Ishikawa (cell line): ENCODE measurements at regions not wholly inside any gene's neighbourhood (a gene's known extent, or its start where the extent isn't known, plus 50 kb on each side); places are given as distances from the start of the nearest gene placed in this dataset.

Experiments used
- CEBPB ChIP-seq: IDR thresholded peaks from 2 replicates; pipeline ENCODE4 v1.6.1; 2012
- CREB1 ChIP-seq: IDR thresholded peaks from 2 replicates; pipeline ENCODE4 v1.6.1; 2012; ENCODE audit warnings: low read depth
- EGR1 ChIP-seq: IDR thresholded peaks from 2 replicates; pipeline ENCODE4 v1.6.1; 2012
- EP300 ChIP-seq: IDR thresholded peaks from 2 replicates; pipeline ENCODE4 v1.6.1; 2012; ENCODE audit warnings: borderline replicate concordance
- FOXM1 ChIP-seq: IDR thresholded peaks from 2 replicates; pipeline ENCODE4 v1.6.1; 2012; ENCODE audit warnings: low read depth, borderline replicate concordance
- NFIC ChIP-seq: IDR thresholded peaks from 2 replicates; pipeline ENCODE4 v1.6.1; 2012
- RAD21 ChIP-seq: IDR thresholded peaks from 2 replicates; pipeline ENCODE4 v1.6.1; 2012; ENCODE audit warnings: low read depth
- TAF1 ChIP-seq: IDR thresholded peaks from 2 replicates; pipeline ENCODE4 v1.6.1; 2012; ENCODE audit warnings: low read depth, mild to moderate bottlenecking
- TCF12 ChIP-seq: IDR thresholded peaks from 2 replicates; pipeline ENCODE4 v1.6.1; 2012; ENCODE audit warnings: low read depth
- TEAD4 ChIP-seq: IDR thresholded peaks from 2 replicates; pipeline ENCODE4 v1.6.1; 2012
- YY1 ChIP-seq: IDR thresholded peaks from 2 replicates; pipeline ENCODE4 v1.6.1; 2012; ENCODE audit warnings: low read depth
- ZBTB7A ChIP-seq: IDR thresholded peaks from 2 replicates; pipeline ENCODE4 v1.6.1; 2012; ENCODE audit warnings: low read depth
- TF ChIP-seq, protein P1 (sequence below): IDR thresholded peaks from 2 replicates; pipeline ENCODE4 v1.6.1; 2012; ENCODE audit warnings: low read depth, mild to moderate bottlenecking
- TF ChIP-seq, protein P2 (sequence below): IDR thresholded peaks from 2 replicates; pipeline ENCODE4 v1.6.1; 2012
- TF ChIP-seq, protein P3 (sequence below): IDR thresholded peaks from 2 replicates; pipeline ENCODE4 v1.6.1; 2012

- TF ChIP-seq, protein P1, sequence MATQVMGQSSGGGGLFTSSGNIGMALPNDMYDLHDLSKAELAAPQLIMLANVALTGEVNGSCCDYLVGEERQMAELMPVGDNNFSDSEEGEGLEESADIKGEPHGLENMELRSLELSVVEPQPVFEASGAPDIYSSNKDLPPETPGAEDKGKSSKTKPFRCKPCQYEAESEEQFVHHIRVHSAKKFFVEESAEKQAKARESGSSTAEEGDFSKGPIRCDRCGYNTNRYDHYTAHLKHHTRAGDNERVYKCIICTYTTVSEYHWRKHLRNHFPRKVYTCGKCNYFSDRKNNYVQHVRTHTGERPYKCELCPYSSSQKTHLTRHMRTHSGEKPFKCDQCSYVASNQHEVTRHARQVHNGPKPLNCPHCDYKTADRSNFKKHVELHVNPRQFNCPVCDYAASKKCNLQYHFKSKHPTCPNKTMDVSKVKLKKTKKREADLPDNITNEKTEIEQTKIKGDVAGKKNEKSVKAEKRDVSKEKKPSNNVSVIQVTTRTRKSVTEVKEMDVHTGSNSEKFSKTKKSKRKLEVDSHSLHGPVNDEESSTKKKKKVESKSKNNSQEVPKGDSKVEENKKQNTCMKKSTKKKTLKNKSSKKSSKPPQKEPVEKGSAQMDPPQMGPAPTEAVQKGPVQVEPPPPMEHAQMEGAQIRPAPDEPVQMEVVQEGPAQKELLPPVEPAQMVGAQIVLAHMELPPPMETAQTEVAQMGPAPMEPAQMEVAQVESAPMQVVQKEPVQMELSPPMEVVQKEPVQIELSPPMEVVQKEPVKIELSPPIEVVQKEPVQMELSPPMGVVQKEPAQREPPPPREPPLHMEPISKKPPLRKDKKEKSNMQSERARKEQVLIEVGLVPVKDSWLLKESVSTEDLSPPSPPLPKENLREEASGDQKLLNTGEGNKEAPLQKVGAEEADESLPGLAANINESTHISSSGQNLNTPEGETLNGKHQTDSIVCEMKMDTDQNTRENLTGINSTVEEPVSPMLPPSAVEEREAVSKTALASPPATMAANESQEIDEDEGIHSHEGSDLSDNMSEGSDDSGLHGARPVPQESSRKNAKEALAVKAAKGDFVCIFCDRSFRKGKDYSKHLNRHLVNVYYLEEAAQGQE, result no peak
- TF ChIP-seq TAF1 (no peak), CEBPB (no peak), RAD21 (no peak), NFIC (no peak), EGR1 (no peak), ZBTB7A (no peak), TCF12 (no peak), CREB1 (no peak), FOXM1 (no peak), TEAD4 (no peak), YY1 (no peak), EP300 (no peak)
- TF ChIP-seq, protein P2, sequence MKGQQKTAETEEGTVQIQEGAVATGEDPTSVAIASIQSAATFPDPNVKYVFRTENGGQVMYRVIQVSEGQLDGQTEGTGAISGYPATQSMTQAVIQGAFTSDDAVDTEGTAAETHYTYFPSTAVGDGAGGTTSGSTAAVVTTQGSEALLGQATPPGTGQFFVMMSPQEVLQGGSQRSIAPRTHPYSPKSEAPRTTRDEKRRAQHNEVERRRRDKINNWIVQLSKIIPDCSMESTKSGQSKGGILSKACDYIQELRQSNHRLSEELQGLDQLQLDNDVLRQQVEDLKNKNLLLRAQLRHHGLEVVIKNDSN, result no peak
- TF ChIP-seq, protein P3, sequence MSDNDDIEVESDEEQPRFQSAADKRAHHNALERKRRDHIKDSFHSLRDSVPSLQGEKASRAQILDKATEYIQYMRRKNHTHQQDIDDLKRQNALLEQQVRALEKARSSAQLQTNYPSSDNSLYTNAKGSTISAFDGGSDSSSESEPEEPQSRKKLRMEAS, result no peak
Measured at GRCh38 chrX:44055638-44056037, 82.4 kb upstream of the NDP start.

- TF ChIP-seq, protein P1, result no peak
- no peak for TF ChIP-seq ZBTB7A
- no peak for TF ChIP-seq EP300
- no peak for TF ChIP-seq YY1
- TF ChIP-seq TCF12, result no peak
- no peak for TF ChIP-seq CREB1
- no peak for TF ChIP-seq FOXM1
- no peak for TF ChIP-seq EGR1
- no peak for TF ChIP-seq TEAD4
Measured at GRCh38 chrX:44054863-44055601, 81.8 kb upstream of the NDP start.

DNA sequence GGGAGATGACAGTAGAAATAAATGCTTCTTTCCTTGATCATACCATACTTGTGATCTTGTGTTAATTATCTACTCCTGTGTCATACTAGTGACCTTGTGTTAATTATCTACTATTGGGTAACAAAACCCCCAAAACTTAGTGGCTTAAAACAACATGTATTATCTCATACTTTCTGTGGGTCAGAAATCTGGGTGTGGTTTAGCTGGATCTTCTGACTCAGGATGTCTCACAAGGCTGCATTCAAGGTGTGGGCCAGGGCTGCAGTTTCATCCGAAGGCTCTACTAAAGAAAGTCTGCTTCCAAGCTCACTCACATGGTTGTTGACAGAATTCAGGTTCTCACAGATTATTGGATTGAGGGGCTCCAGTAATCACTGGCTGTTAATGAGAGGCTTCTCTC lies 70.3 kb upstream of the NDP start:
- TF ChIP-seq ZBTB7A, result no peak
- TF ChIP-seq CREB1, result no peak
- TF ChIP-seq, protein P2, result no peak
- no peak for TF ChIP-seq CEBPB
- TF ChIP-seq NFIC, result no peak
- TF ChIP-seq, protein P3, result no peak
- no peak for TF ChIP-seq EGR1
- TF ChIP-seq EP300, result no peak

GRCh38 chrX:44042751-44043150 lies 69.6 kb upstream of the NDP start:
- TF ChIP-seq RAD21, result no peak
- TF ChIP-seq ZBTB7A, result no peak
- TF ChIP-seq EGR1, result no peak
- TF ChIP-seq EP300, result no peak
- TF ChIP-seq, protein P2, result no peak
- no peak for TF ChIP-seq NFIC
- TF ChIP-seq TCF12, result no peak
- no peak for TF ChIP-seq FOXM1
- no peak for TF ChIP-seq CEBPB
- TF ChIP-seq TAF1, result no peak
- TF ChIP-seq, protein P3, result no peak
- TF ChIP-seq, protein P1, result no peak
- TF ChIP-seq TEAD4, result no peak
- no peak for TF ChIP-seq YY1
